Stimulated activated CD8-positive, alpha-beta memory T cell treated with anti-CD3 and anti-CD28 coated beads, Interleukin-7, amount 100 ng/mL, for 48 hours (primary cell): ENCODE measurements at regions not wholly inside any gene's neighbourhood (a gene's known extent, or its start where the extent isn't known, plus 50 kb on each side); places are given as distances from the start of the nearest gene placed in this dataset.
"Not testable (repeated sequence)": the region's sequence is repeated elsewhere in the genome, so short reads cannot be mapped to it uniquely, and the experiment has no call there.

Experiments
- DNase-seq, 2 donors: peaks; one replicate each; pipeline ENCODE4 v3.0.0-alpha.2; 2020; ENCODE audit warnings: low read depth in 1 of 2; ENCODE audit errors: extremely low read depth in 1 of 2

GRCh38 chr15:85196697-85197096 lies 183.7 kb upstream of the AKAP13 start:
- not testable (repeated sequence) for DNase-seq

DNA sequence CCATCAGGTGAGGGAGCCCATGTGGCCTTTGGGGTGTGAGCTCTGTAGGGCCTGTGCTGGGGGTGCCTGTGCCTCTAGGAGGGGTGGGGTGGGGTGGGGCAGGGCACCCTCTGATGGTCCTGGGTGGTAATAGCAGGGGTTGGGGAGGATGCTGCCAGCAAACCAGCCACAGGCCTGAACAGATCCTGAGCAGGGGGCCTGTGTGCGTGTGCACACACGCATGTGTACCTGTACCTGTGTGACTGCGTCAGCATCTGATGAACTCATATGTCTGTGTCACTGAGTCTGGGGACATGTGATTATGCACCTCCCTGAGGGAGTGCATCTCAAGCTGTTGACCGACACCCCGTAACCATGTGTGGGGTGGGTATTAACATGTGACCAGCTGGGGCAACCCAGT lies 182.8 kb upstream of the AKAP13 start:
- DNase-seq: not testable (repeated sequence)

GRCh38 chr15:85198432-85198831 lies 182.0 kb upstream of the AKAP13 start:
- not testable (repeated sequence) for DNase-seq

- not testable (repeated sequence) for DNase-seq
These were observed 180.2 kb upstream of the AKAP13 start for GRCh38 chr15:85200215-85200614.

- DNase-seq: not testable (repeated sequence)
These were observed 179.1 kb upstream of the AKAP13 start for GRCh38 chr15:85201118-85201793.

DNA sequence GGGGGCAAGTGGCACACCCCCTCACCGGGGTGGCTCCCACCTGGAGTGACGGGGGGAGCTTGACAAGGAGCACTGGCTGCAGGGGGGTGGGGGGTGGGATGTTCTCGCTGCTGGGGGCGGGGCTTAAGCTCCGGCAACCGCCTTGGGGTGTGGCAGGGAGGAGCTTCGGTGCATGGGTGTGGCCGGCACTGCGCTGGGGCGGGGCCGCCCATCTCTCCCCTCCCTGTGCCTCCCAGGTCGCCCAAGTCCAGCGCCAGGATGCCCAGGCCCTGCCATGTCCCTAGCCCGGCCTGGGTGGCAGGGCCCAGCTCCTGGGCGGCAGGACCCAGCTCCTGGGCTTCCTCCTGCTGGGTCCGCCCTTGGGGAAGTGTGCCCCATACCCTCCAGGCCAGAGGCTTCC lies 175.9 kb upstream of the AKAP13 start:
- DNase-seq: not testable (repeated sequence)

GRCh38 chr15:85233791-85234325 lies 146.5 kb upstream of the AKAP13 start:
- not testable (repeated sequence) for DNase-seq

DNA sequence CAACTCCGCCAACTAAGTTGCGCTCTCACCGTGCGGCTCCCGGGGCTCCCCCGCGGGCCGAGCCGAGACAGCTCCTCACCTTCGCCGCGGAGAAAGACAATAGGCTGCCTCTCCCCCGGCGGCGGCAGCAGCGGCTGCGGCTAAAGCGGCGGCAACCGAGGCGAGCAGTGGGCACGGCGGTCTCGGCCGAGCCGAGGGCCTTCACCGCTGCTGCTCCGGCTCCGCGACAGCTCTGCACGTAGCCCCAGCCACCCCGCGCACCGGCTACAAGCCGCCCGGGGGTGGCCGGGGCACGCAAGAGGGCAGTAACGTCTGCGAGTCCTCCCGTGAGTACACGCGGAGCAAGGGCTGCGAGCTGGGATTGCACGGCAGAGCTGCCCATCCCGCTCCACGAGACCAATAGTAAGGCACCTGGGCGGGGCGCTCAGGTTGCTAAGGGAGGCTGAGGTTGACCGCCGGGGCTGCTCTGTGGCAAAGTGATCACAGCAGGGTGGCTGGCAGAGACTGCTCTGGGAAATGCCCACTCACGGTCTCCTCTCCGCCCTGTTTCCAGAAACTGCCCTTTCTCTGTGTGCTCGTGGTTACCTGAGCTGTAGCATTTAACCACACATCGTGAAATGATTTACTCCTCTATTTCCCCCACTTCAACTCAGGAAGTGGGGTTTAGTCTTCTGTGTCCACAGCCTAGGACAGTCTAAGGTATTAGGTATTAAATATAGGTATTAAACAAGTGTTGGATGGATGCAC lies 145.8 kb upstream of the AKAP13 start:
- DNase-seq: peak in 1 of 2 donors; percentile 15

GRCh38 chr15:85244056-85244455 lies 136.3 kb upstream of the AKAP13 start:
- DNase-seq: not testable (repeated sequence)

DNA sequence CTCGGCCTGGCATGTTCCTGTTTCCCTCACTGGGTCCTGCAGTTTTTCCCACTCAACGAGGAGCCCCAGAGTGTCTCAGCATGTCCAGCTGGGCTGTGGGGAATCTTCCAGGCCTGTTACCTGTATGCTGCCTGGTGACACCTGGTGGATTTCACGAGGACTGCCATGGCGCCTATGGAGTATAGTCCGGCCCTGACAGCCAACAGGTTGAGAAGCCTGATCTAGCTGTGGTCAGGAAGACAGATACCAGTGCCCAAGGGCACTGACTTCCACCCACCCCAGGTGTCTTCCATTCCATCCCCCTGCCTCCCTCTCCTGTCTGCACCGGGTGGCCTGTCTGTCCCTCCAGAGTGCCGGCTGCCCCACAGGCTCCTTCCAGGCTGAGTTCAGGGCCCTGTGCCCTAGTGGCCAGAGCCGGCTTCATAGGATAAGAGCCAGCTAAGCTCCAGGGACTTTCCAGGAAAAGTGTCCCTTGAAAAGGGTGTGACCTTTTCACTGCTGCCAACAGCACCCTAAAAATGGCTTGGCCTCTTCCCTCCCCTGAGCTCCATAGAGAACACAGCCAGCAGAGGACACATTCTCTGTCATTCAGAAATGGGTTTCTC lies 129.4 kb upstream of the AKAP13 start:
- DNase-seq: not testable (repeated sequence)

DNA sequence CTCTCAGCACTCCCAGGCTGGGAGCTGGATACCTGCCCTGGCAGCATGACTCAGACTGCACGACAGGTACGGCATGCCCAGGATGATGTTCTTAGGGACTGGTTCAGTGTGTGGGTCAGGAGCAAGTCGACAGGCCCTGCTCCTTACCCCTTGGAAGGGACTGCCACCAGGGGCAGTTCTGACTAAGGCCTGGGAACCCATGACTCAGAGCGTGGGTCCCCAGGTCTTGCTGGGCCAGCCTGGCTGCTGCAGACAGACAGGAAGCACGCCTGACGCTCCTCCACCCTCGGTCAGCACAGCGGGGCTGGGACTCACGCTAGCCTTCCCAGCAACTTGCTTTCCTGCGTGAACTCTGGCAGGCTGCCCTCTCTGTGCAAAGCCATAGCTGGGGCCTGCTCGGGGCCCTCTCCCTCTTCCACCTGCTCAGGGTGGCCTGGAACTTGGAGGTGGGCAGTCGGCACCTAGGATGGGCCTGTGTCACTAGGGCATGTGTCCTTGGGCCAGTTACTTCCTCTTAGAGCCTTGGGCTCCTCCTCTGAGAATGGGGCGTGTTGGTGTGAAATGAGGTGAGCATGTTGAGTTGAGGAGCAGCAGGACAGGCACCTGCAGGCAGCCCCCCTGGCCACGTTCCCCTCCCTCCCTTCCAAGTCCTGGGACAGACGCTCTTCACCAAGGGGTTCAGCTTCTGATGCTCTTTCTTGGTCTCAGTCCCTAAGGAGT lies 127.0 kb upstream of the AKAP13 start:
- DNase-seq: not testable (repeated sequence)

- not testable (repeated sequence) for DNase-seq
These were observed 125.4 kb upstream of the AKAP13 start for GRCh38 chr15:85254961-85255360.

DNA sequence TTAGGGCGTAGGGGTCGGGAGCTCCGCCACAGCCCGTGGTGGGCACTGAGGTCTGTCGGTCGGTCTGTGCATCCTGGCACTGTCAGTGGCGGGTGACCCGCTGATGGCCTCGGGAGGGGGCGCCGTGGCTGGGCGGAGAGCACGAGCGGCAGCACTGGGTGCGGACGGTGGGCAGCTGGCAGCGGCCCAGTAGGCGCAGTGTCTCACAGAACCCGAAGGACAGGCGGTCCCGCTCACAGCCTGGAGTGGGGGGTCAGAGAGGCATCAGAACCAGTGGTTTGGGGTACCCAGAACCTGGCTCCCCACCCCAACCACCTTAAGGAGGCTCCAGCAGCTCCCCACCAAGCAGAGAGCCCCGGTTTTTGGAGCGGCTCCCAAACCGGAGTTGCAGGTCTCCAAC lies 124.9 kb upstream of the AKAP13 start:
- DNase-seq: not testable (repeated sequence)

DNA sequence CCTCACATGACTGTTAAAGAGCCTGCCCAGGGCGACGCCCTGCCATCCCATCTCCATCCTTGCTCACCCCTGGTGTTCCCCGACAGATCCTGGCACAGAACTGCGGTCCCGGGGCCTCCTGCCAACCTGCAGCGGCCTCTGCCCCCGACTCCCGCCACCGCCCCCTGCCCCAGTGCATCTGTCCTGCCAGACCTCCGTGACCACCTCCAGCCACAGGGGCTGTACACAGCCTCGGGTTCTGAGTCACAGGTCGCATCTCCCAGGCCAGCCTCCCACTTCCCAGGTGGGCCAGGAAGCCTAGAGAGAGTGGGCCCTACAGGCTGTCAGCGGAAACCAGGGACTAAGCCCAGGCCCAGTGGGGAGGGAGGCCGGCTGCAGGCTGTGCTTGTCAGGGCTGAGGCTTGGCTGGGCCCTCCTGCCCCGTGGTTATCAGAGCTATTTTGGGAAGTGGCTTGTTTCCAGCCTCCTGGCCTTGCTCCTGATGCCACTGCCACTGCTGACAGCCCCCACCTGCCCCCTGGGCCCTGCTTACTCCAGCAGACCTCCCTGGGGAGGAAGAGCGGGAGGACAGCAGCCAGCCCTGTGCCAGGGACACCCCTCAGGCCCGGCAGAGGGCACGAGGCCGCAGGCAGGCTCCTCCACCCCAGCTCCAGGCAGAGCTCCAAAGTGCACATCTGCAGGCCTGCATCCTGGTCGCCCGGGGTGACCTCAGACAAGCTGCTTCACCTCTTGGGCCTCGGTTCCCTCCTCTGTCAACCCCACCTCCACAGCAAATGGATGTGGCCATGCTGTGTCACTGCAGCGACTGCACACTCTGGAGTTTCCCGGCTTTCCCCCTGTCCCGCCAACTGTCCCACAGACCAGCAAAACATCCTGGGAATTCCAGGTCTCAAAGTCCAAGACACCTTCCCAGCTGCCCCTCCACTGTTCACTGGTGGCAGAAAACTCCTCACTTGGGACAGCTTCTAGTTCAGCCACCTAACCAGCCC lies 124.1 kb upstream of the AKAP13 start:
- DNase-seq: not testable (repeated sequence)

DNA sequence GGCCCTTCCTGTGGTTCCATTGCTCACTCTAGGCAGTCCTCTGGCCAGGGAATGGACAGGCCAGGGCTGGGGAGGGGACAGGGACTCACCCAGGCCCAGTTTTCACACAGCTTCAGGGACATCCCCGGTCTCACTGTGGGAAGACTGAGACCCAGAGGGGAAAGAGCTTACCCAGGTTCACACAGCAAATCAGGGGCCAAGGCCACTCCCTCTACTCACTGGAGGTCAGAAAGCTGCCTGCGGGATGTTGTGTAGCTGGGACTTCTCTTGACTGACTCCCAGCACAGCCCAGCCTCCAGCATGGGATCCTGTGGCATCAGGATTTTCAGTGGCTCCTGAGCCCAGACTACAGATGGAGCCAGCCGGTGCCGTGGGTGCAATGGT lies 122.3 kb upstream of the AKAP13 start:
- DNase-seq: not testable (repeated sequence)

- not testable (repeated sequence) for DNase-seq
These were observed 121.7 kb upstream of the AKAP13 start for GRCh38 chr15:85258559-85259209.

DNA sequence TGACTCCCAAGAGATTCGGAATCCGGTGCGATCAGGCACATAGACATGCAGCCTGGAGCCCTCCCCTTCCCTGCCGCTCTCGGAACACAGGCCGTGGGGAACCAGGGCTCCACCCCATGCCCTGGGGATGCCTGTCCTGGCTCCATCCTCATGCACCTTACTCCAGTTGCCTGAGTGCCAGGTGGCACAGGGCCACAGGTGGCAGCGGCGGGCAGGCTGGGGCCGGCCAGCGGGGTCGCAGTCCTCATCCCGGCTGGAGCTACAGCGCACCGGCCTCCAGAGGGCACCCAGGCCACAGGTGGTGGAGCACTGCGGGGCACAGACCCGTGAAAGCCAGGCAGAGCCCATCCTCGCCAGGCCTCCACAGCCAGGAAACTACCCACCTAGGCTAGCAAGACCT lies 119.9 kb upstream of the AKAP13 start:
- not testable (repeated sequence) for DNase-seq

GRCh38 chr15:85262461-85263055 lies 117.8 kb upstream of the AKAP13 start:
- not testable (repeated sequence) for DNase-seq
